AG04450 (cell line): ENCODE measurements at regions not wholly inside any gene's neighbourhood (a gene's known extent, or its start where the extent isn't known, plus 50 kb on each side); places are given as distances from the start of the nearest gene placed in this dataset.

Experiments
- CTCF ChIA-PET: fragments of 300-600, 350-600 bp; formaldehyde crosslinking; extraction: SDS; loops from one replicate; lab custom pipeline; 2022; ENCODE audit warnings: antibody characterized with exemption, inconsistent platforms; lab: Charles Lee
- POLR2A ChIA-PET: fragments of 350-600 bp; formaldehyde crosslinking; extraction: SDS; loops from one replicate; lab custom pipeline; 2021; ENCODE audit warnings: antibody characterized with exemption, inconsistent platforms; lab: Yijun Ruan, JAX
- DNase-seq: peaks from one replicate; pipeline ENCODE4 v3.0.0-alpha.2; 2011; ENCODE audit warnings: low read depth, low spot score
- H3K27ac ChIP-seq: one replicate; pipeline ENCODE4 v1.5.1; 2012; ENCODE audit warnings: low read depth, low read length, control low read depth
- H3K27me3 ChIP-seq: one replicate; pipeline ENCODE4 v1.6.0; 2012; ENCODE audit warnings: low read length; ENCODE audit not compliant: control insufficient read depth, insufficient read depth
- H3K4me3 ChIP-seq: 2 replicates; pipeline ENCODE4 v1.5.1; 2011; ENCODE audit warnings: mild to moderate bottlenecking, low read depth, low read length, control low read depth
- H3K9me3 ChIP-seq: 2 replicates; pipeline ENCODE4 v1.5.1; 2012; ENCODE audit warnings: low read length; ENCODE audit not compliant: control insufficient read depth, insufficient read depth
- TF ChIP-seq, protein P1 (sequence below): IDR thresholded peaks from 2 replicates; pipeline ENCODE4 v1.5.1; 2011; ENCODE audit warnings: low read depth, low read length, control low read depth, inconsistent platforms

DNA sequence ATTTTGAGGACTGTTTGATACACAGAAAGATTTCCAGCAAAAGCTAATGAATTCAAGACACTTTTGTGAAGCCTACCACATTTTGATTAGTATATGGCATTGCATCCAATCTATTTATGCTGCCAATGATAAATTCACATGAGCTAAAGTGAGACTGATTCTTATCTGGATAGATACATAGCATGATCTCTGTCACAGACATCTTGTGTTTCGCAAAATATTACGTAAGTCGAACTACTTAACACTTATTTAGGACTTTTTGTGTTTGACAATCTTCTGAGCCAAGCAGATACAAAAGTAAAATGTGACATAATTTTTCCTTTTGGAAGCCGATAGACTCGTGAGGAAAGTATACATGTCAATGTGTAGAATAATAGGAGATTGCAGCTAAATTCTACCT lies 251.6 kb downstream of the HACE1 start:
- H3K27ac ChIP-seq: no peak overlapping the region
- DNase-seq: no peak
- POLR2A ChIA-PET: no interaction called here
- H3K27me3 ChIP-seq: no peaks in the 10 kb centered on the region
- H3K9me3 ChIP-seq: no peaks in the 10 kb centered on the region
- no peak overlapping the region for H3K4me3 ChIP-seq
- CTCF ChIA-PET: no interaction called here
- TF ChIP-seq, protein P1, sequence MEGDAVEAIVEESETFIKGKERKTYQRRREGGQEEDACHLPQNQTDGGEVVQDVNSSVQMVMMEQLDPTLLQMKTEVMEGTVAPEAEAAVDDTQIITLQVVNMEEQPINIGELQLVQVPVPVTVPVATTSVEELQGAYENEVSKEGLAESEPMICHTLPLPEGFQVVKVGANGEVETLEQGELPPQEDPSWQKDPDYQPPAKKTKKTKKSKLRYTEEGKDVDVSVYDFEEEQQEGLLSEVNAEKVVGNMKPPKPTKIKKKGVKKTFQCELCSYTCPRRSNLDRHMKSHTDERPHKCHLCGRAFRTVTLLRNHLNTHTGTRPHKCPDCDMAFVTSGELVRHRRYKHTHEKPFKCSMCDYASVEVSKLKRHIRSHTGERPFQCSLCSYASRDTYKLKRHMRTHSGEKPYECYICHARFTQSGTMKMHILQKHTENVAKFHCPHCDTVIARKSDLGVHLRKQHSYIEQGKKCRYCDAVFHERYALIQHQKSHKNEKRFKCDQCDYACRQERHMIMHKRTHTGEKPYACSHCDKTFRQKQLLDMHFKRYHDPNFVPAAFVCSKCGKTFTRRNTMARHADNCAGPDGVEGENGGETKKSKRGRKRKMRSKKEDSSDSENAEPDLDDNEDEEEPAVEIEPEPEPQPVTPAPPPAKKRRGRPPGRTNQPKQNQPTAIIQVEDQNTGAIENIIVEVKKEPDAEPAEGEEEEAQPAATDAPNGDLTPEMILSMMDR: no peak

DNA sequence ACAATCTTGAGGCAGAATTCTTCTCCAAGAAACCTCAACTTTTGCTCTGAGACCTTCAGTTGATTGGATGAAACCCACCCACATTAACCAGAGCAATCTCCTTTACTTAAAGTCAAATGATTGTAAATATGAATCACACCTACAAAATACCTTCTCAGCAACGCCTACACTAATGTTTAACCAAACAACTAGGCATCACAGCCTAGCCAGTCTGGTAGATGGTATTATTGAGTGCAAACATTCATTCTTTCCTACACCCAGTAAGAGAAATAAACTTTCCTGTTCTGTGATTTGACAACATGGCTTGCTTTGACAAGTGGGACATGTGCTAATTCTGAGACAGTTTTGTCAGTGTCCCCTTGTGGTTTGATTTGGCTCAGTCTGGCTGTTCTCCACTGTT lies 252.2 kb downstream of the HACE1 start:
- POLR2A ChIA-PET: no interaction called here
- Histone ChIP-seq H3K4me3 (no peak overlapping the region), H3K9me3 (no peaks in the 10 kb centered on the region), H3K27ac (no peak overlapping the region), H3K27me3 (no peaks in the 10 kb centered on the region)
- CTCF ChIA-PET: interaction anchor here (0.6 kb wide), 1 partner anchor 23 kb away, joined by 3 read pairs; no protein-coding TSS in a partner anchor
- DNase-seq: no peak
- TF ChIP-seq, protein P1: no peak

DNA sequence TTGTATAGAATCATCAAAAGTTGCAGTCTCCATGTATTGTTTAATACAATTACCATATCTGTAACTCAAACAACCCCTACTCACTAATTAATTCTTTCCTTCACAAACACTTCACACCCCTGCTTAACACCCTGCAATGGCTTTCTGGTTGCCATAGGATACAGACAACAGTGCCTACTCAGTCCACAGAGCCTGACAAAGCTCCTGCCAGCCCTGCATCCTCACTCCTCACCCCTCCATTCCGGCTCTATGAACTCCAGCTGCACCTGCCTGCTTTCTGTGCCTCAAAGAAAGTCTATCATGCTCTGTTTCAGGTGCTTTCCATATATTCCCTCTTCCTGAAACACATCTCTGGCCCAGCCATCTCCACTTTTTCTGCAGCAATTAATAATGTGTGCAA lies 253.4 kb downstream of the HACE1 start:
- ChIA-PET CTCF (no interaction called here), POLR2A (no interaction called here)
- Histone ChIP-seq H3K27ac (no peak overlapping the region), H3K4me3 (no peak overlapping the region), H3K27me3 (no peaks in the 10 kb centered on the region), H3K9me3 (no peaks in the 10 kb centered on the region)
- no peak for DNase-seq
- TF ChIP-seq, protein P1: no peak

GRCh38 chr6:104604685-104605084 lies 255.0 kb downstream of the HACE1 start:
- no peak for DNase-seq
- TF ChIP-seq, protein P1: no peak
- POLR2A ChIA-PET: no interaction called here
- Histone ChIP-seq H3K9me3 (no peaks in the 10 kb centered on the region), H3K27ac (no peak overlapping the region), H3K27me3 (no peaks in the 10 kb centered on the region), H3K4me3 (no peak overlapping the region)
- CTCF ChIA-PET: interaction anchor here (1.4 kb wide), 1 partner anchor 473 kb away, joined by 3 read pairs; no protein-coding TSS in a partner anchor

- POLR2A ChIA-PET: no interaction called here
- DNase-seq: no peak
- CTCF ChIA-PET: no interaction called here
- Histone ChIP-seq H3K27me3 (no peaks in the 10 kb centered on the region), H3K9me3 (no peaks in the 10 kb centered on the region), H3K4me3 (no peak overlapping the region), H3K27ac (no peak overlapping the region)
- TF ChIP-seq, protein P1: no peak
Observed at GRCh38 chr6:104603108-104603745, 256.5 kb downstream of the HACE1 start.
